ENCODE measurements at regions not wholly inside any gene's neighbourhood (a gene's known extent, or its start where the extent isn't known, plus 50 kb on each side); places are given as distances from the start of the nearest gene placed in this dataset.

DNA sequence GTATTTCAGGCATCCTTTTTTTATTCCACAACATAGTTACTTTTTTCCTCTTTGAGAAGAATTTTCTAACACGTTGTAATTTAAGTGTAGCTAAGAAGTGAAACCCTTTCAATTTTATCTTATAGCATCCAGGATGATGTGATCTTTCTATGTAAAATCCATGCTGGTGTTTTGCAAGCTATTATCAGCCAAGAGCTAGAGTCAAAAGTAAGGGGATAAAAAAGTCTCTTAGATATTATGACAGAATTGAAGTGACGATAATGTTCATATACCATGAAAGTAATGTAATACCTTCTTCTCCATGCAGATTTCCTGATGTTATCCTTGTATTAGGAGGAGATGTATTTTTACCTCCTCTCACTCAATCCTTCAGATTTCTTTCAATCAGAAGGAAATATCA is 64.2 kb upstream of the MBL2 start:
- H3K27ac ChIP-seq, result no peak overlapping the region
- no peaks in the 10 kb centered on the region for H3K27me3 ChIP-seq (ENCODE audit: insufficient read depth, low read depth, severe bottlenecking)
- H3K4me3 ChIP-seq (ENCODE audit: low read depth, low read length), result no peak overlapping the region
- DNase-seq, result no peak
- TF ChIP-seq, protein P1, sequence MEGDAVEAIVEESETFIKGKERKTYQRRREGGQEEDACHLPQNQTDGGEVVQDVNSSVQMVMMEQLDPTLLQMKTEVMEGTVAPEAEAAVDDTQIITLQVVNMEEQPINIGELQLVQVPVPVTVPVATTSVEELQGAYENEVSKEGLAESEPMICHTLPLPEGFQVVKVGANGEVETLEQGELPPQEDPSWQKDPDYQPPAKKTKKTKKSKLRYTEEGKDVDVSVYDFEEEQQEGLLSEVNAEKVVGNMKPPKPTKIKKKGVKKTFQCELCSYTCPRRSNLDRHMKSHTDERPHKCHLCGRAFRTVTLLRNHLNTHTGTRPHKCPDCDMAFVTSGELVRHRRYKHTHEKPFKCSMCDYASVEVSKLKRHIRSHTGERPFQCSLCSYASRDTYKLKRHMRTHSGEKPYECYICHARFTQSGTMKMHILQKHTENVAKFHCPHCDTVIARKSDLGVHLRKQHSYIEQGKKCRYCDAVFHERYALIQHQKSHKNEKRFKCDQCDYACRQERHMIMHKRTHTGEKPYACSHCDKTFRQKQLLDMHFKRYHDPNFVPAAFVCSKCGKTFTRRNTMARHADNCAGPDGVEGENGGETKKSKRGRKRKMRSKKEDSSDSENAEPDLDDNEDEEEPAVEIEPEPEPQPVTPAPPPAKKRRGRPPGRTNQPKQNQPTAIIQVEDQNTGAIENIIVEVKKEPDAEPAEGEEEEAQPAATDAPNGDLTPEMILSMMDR (IDR thresholded peaks at IDR 0.05; ENCODE audit: low read depth, low read length), result no peak
- no peaks in the 10 kb centered on the region for H3K36me3 ChIP-seq
- H3K9me3 ChIP-seq (ENCODE audit: severe bottlenecking), result no peaks in the 10 kb centered on the region

Data from WERI-Rb-1 (cell line).